CD4-positive, alpha-beta T cell (primary cell): ENCODE measurements at regions not wholly inside any gene's neighbourhood (a gene's known extent, or its start where the extent isn't known, plus 50 kb on each side); places are given as distances from the start of the nearest gene placed in this dataset.

Experiments used
- ATAC-seq: fragments of 200-7000 bp; cut with Tn5 transposase; one replicate; pipeline ENCODE4 v1.10.0; 2022; ENCODE audit warnings: mild to moderate bottlenecking; ENCODE audit not compliant: poor library complexity
- CTCF ChIA-PET: fragments of 350-600 bp; sonication (Branson Sonifier 250); formaldehyde crosslinking; loops from one replicate; lab custom pipeline; 2021; ENCODE audit warnings: antibody characterized with exemption, inconsistent platforms; lab: Charles Lee
- POLR2A ChIA-PET: fragments of 350-600 bp; sonication (Branson Sonifier 250); formaldehyde crosslinking; loops from one replicate; lab custom pipeline; 2021; ENCODE audit warnings: antibody characterized with exemption, inconsistent platforms; lab: Charles Lee
- DNase-seq, 14 experiments: peaks; one replicate each; pipeline ENCODE4 v3.0.0-alpha.2; 2013 to 2020; ENCODE audit warnings: mixed read lengths in 2 of 14
- H3K27ac ChIP-seq, 2 donors: one replicate each; pipeline versions ENCODE4 v1.5.1 to v1.7.0; 2013; ENCODE audit warnings: low read length in 2 of 2, low read depth in 1 of 2, mild to moderate bottlenecking in 1 of 2
- H3K27me3 ChIP-seq, 2 experiments: 1 replicate in 1 of 2; 2 replicates in 1 of 2; pipeline versions ENCODE4 v1.6.1 to v1.7.0; 2013; ENCODE audit warnings: low read length in 2 of 2, control low read depth in 1 of 2, mild to moderate bottlenecking in 1 of 2, moderate library complexity in 1 of 2; ENCODE audit not compliant: insufficient read depth in 2 of 2, control insufficient read depth in 1 of 2
- H3K36me3 ChIP-seq: one replicate; pipeline ENCODE4 v1.6.1; 2013; ENCODE audit warnings: low read length, control low read depth; ENCODE audit not compliant: insufficient read depth
- H3K4me1 ChIP-seq: one replicate; pipeline ENCODE4 v1.6.1; 2013; ENCODE audit warnings: low read length, control low read depth; ENCODE audit not compliant: insufficient read depth
- H3K4me3 ChIP-seq: one replicate; pipeline ENCODE4 v1.5.1; 2013; ENCODE audit warnings: mild to moderate bottlenecking, low read length, moderate library complexity
- H3K9me3 ChIP-seq, 2 experiments: 1 replicate in 1 of 2; 2 replicates in 1 of 2; pipeline versions ENCODE4 v1.6.1 to v1.7.0; 2013; ENCODE audit warnings: low read length in 2 of 2, mild to moderate bottlenecking in 2 of 2, control low read depth in 1 of 2, moderate library complexity in 1 of 2; ENCODE audit not compliant: control insufficient read depth in 1 of 2, insufficient read depth in 1 of 2
- H3K27ac Mint-ChIP-seq: one replicate; pipeline ENCODE4 v1.8.0; 2020; ENCODE audit warnings: mixed read lengths
- H3K27me3 Mint-ChIP-seq: one replicate; pipeline ENCODE4 v1.8.0; 2021; ENCODE audit warnings: mixed read lengths
- H3K36me3 Mint-ChIP-seq: one replicate; pipeline ENCODE4 v1.8.0; 2021; ENCODE audit warnings: low read depth, mixed read lengths
- H3K4me1 Mint-ChIP-seq: one replicate; pipeline ENCODE4 v1.8.0; 2021; ENCODE audit warnings: low read depth, mixed read lengths
- H3K4me3 Mint-ChIP-seq: one replicate; pipeline ENCODE4 v1.8.0; 2020; ENCODE audit warnings: mild to moderate bottlenecking, mixed read lengths
- H3K9me3 Mint-ChIP-seq: one replicate; pipeline ENCODE4 v1.8.0; 2020; ENCODE audit warnings: mixed read lengths
- CTCF ChIP-seq: fragments of 200-600 bp; IDR thresholded peaks from one replicate; pipeline ENCODE4 v1.8.0; 2022; ENCODE audit warnings: antibody characterized with exemption, mild to moderate bottlenecking
- intact Hi-C, 2 experiments: fragments of 100-400 bp; cut with DNase I in 1 of 2; cut with micrococcal nuclease in 1 of 2; formaldehyde crosslinking; loops; one replicate each; pipeline versions ENCODE4 v1.15.1 to v1.9.0; 2023 to 2025; cut with DNase I, micrococcal nuclease

- Histone ChIP-seq H3K27me3 (no peaks in the 10 kb centered on the region), H3K4me1 (no peaks in the 10 kb centered on the region), H3K36me3 (no peaks in the 10 kb centered on the region), H3K27ac (no peak overlapping the region), H3K9me3 (no peaks in the 10 kb centered on the region), H3K4me3 (no peak overlapping the region)
- intact Hi-C loops, result no loop called here
- Mint-ChIP-seq H3K27ac (no peak overlapping the region), H3K4me1 (no peaks in the 10 kb centered on the region), H3K27me3 (no peaks in the 10 kb centered on the region), H3K4me3 (no peak overlapping the region), H3K36me3 (no peaks in the 10 kb centered on the region), H3K9me3 (peaks cover 6% of the 10 kb centered on the region)
- DNase-seq, result no peak
- no peak for ATAC-seq
- no peak for TF ChIP-seq CTCF
- POLR2A ChIA-PET, result no interaction called here
- CTCF ChIA-PET, result no interaction called here
Observed at GRCh38 chr16:65534121-65534528, 412.3 kb upstream of the CDH11 start.

DNA sequence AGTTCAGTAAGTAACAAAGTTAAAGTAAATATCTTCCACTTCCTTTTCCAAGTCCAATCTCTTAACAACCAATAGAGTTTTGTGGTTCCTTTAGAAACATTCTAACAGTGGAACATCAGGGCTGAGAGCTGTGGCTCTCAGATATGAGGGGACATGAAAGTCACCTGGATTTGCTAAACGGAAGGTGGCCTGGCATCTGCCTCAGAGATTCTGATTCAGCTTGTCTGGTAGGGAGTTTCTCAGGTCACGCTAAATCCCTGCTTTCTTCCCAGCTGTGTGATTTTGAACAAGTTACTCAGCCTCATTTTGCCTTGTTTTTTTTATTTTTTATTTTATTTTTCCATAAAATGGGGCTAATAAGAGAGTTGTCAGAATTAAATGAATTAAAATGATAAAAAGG lies 411.0 kb upstream of the CDH11 start:
- ATAC-seq (no peak), DNase-seq (no peak)
- POLR2A ChIA-PET, result no interaction called here
- Mint-ChIP-seq H3K36me3 (no peaks in the 10 kb centered on the region), H3K9me3 (peaks cover 3% of the 10 kb centered on the region), H3K4me1 (no peaks in the 10 kb centered on the region), H3K27me3 (no peaks in the 10 kb centered on the region), H3K4me3 (no peak overlapping the region), H3K27ac (no peak overlapping the region)
- no peaks in the 10 kb centered on the region for H3K36me3 ChIP-seq
- no peaks in the 10 kb centered on the region for H3K4me1 ChIP-seq
- H3K9me3 ChIP-seq, result peaks cover 0 to under 1% of the 10 kb centered on the region in 2 experiments
- intact Hi-C loops, result no loop called here
- TF ChIP-seq CTCF, result no peak
- no peak overlapping the region for H3K4me3 ChIP-seq
- no peaks in the 10 kb centered on the region for H3K27me3 ChIP-seq
- no peak overlapping the region for H3K27ac ChIP-seq
- CTCF ChIA-PET, result no interaction called here

DNA sequence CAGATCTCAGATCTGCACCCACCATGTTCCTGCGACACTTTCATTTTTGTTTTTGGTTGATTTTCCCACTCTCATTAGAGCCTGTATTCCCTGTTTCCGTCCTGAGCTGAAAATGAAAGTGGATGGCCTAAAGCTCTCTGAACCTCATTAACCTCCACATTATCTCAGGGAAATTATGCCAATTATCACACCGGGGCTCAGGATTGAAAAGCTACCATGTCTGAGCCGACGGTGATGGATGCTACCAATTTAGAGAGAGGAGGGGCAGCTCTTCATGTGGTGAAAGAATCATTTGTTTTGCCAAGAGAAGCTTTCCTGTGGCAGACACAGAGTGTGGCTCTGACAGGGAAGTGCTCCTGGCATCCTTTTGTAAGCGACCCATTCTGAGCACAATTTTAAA lies 410.4 kb upstream of the CDH11 start:
- CTCF ChIA-PET, result interaction anchor here (0.7 kb wide), 1 partner anchor 9 kb away, joined by 3 read pairs; no protein-coding TSS in a partner anchor
- no peaks in the 10 kb centered on the region for H3K4me1 ChIP-seq
- POLR2A ChIA-PET, result no interaction called here
- no peak for TF ChIP-seq CTCF
- intact Hi-C loops, result no loop called here
- DNase-seq, result no peak
- ATAC-seq, result no peak
- no peak overlapping the region for H3K27ac Mint-ChIP-seq
- peaks cover 0 to 6% of the 10 kb centered on the region in 2 experiments for H3K9me3 ChIP-seq
- H3K36me3 ChIP-seq, result no peaks in the 10 kb centered on the region
- H3K27ac ChIP-seq, result no peak overlapping the region
- H3K27me3 Mint-ChIP-seq, result no peaks in the 10 kb centered on the region
- peaks cover 6% of the 10 kb centered on the region for H3K9me3 Mint-ChIP-seq
- no peak overlapping the region for H3K4me3 ChIP-seq
- H3K4me3 Mint-ChIP-seq, result no peak overlapping the region
- no peaks in the 10 kb centered on the region for H3K36me3 Mint-ChIP-seq
- H3K27me3 ChIP-seq, result no peaks in the 10 kb centered on the region
- no peaks in the 10 kb centered on the region for H3K4me1 Mint-ChIP-seq
